HepG2 (cell line): ENCODE measurements at regions not wholly inside any gene's neighbourhood (a gene's known extent, or its start where the extent isn't known, plus 50 kb on each side); places are given as distances from the start of the nearest gene placed in this dataset.

Source experiments
- CTCF ChIP-seq: sonication (generic); formaldehyde crosslinking; IDR thresholded peaks from 2 replicates; pipeline ENCODE4 v1.5.0; 2020; ENCODE audit warnings: mild to moderate bottlenecking, missing genetic modification reagents, moderate library complexity
- EP300 ChIP-seq, 3 experiments: sonication (generic) in 1 of 3; formaldehyde crosslinking in 1 of 3; IDR thresholded peaks; 2 replicates each; pipeline versions ENCODE4 v1.5.1 to v1.6.1; 2011 to 2020; ENCODE audit warnings: low read depth in 2 of 3, low read length in 2 of 3, borderline replicate concordance in 1 of 3, improper control_type of control experiment in 1 of 3, mild to moderate bottlenecking in 1 of 3, missing genetic modification reagents in 1 of 3, moderate library complexity in 1 of 3
- HDAC6 ChIP-seq: fragments of 200-600 bp; sonication (generic); IDR thresholded peaks from 2 replicates; pipeline ENCODE4 v1.7.0; 2017; ENCODE audit warnings: mild to moderate bottlenecking, antibody characterized with exemption, low read length, low read depth
- NFKB2 ChIP-seq: sonication (generic); formaldehyde crosslinking; IDR thresholded peaks from 2 replicates; pipeline ENCODE4 v1.4.0; 2020; ENCODE audit warnings: missing genetic modification reagents, borderline replicate concordance
- PHF8 ChIP-seq: sonication (generic); formaldehyde crosslinking; IDR thresholded peaks from 2 replicates; pipeline ENCODE4 v1.5.0; 2020; ENCODE audit warnings: missing genetic modification reagents
- RELA ChIP-seq: sonication (generic); formaldehyde crosslinking; IDR thresholded peaks from 2 replicates; pipeline ENCODE4 v1.4.0; 2020; ENCODE audit warnings: missing genetic modification reagents
- ZBTB1 ChIP-seq: sonication (generic); formaldehyde crosslinking; IDR thresholded peaks from 2 replicates; pipeline ENCODE4 v1.4.0; 2020; ENCODE audit warnings: missing genetic modification reagents, borderline replicate concordance
- ZNF292 ChIP-seq: sonication (generic); formaldehyde crosslinking; IDR thresholded peaks from 2 replicates; pipeline ENCODE4 v1.8.1; 2022; ENCODE audit warnings: mild to moderate bottlenecking, low read depth, missing genetic modification reagents, borderline replicate concordance
- ZNF589 ChIP-seq: sonication (generic); formaldehyde crosslinking; conservative IDR thresholded peaks from 2 replicates; pipeline ENCODE4 v1.8.0; 2022; ENCODE audit warnings: mild to moderate bottlenecking, moderate library complexity, missing genetic modification reagents
- TF ChIP-seq, protein P1 (sequence below): sonication (generic); formaldehyde crosslinking; IDR thresholded peaks from 2 replicates; pipeline ENCODE4 v1.5.0; 2020; ENCODE audit warnings: mild to moderate bottlenecking, missing genetic modification reagents, borderline replicate concordance
- TF ChIP-seq, protein P2 (sequence below): sonication (generic); formaldehyde crosslinking; IDR thresholded peaks from 2 replicates; pipeline ENCODE4 v1.9.0; 2021; ENCODE audit warnings: missing genetic modification reagents, borderline replicate concordance

DNA sequence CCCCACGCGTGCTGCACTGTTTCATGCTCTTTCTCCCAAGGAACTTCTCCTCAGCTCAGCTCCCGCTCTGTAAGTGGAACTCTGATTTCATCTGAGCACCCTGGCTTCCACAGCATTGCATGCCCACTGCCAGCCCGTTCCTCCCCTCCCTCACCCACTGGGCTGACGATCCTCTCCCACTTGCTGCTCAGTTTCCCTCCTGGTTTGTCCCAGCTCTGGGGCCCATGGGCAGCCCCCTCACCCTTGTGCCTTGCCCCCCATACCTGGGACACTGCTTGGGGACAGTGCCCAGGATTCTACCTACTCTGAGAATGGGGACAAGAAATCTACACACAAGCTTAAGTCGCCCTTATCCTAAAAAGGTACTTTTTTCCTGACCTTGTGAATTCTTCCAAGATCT is 115.9 kb upstream of the C1QTNF9B start:
- TF ChIP-seq, protein P1, sequence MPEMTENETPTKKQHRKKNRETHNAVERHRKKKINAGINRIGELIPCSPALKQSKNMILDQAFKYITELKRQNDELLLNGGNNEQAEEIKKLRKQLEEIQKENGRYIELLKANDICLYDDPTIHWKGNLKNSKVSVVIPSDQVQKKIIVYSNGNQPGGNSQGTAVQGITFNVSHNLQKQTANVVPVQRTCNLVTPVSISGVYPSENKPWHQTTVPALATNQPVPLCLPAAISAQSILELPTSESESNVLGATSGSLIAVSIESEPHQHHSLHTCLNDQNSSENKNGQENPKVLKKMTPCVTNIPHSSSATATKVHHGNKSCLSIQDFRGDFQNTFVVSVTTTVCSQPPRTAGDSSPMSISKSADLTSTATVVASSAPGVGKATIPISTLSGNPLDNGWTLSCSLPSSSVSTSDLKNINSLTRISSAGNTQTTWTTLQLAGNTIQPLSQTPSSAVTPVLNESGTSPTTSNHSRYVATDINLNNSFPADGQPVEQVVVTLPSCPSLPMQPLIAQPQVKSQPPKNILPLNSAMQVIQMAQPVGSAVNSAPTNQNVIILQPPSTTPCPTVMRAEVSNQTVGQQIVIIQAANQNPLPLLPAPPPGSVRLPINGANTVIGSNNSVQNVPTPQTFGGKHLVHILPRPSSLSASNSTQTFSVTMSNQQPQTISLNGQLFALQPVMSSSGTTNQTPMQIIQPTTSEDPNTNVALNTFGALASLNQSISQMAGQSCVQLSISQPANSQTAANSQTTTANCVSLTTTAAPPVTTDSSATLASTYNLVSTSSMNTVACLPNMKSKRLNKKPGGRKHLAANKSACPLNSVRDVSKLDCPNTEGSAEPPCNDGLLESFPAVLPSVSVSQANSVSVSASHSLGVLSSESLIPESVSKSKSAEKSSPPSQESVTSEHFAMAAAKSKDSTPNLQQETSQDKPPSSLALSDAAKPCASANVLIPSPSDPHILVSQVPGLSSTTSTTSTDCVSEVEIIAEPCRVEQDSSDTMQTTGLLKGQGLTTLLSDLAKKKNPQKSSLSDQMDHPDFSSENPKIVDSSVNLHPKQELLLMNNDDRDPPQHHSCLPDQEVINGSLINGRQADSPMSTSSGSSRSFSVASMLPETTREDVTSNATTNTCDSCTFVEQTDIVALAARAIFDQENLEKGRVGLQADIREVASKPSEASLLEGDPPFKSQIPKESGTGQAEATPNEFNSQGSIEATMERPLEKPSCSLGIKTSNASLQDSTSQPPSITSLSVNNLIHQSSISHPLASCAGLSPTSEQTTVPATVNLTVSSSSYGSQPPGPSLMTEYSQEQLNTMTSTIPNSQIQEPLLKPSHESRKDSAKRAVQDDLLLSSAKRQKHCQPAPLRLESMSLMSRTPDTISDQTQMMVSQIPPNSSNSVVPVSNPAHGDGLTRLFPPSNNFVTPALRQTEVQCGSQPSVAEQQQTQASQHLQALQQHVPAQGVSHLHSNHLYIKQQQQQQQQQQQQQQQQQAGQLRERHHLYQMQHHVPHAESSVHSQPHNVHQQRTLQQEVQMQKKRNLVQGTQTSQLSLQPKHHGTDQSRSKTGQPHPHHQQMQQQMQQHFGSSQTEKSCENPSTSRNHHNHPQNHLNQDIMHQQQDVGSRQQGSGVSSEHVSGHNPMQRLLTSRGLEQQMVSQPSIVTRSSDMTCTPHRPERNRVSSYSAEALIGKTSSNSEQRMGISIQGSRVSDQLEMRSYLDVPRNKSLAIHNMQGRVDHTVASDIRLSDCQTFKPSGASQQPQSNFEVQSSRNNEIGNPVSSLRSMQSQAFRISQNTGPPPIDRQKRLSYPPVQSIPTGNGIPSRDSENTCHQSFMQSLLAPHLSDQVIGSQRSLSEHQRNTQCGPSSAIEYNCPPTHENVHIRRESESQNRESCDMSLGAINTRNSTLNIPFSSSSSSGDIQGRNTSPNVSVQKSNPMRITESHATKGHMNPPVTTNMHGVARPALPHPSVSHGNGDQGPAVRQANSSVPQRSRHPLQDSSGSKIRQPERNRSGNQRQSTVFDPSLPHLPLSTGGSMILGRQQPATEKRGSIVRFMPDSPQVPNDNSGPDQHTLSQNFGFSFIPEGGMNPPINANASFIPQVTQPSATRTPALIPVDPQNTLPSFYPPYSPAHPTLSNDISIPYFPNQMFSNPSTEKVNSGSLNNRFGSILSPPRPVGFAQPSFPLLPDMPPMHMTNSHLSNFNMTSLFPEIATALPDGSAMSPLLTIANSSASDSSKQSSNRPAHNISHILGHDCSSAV: no peak
- TF ChIP-seq EP300 (IDR thresholded peaks at IDR 0.05; ENCODE audit: low read depth in 2 of 2, low read length in 2 of 2) (no peak), EP300 (CRISPR knock-in tag; IDR thresholded peaks at IDR 0.05; ENCODE audit: borderline replicate concordance) (no peak), ZNF292 (no peak), NFKB2 (CRISPR knock-in tag) (no peak), ZNF589 (CRISPR knock-in tag) (no peak), PHF8 (CRISPR knock-in tag) (no peak), RELA (no peak), CTCF (no peak), HDAC6 (no peak), ZBTB1 (CRISPR knock-in tag) (no peak)
- TF ChIP-seq, protein P2, sequence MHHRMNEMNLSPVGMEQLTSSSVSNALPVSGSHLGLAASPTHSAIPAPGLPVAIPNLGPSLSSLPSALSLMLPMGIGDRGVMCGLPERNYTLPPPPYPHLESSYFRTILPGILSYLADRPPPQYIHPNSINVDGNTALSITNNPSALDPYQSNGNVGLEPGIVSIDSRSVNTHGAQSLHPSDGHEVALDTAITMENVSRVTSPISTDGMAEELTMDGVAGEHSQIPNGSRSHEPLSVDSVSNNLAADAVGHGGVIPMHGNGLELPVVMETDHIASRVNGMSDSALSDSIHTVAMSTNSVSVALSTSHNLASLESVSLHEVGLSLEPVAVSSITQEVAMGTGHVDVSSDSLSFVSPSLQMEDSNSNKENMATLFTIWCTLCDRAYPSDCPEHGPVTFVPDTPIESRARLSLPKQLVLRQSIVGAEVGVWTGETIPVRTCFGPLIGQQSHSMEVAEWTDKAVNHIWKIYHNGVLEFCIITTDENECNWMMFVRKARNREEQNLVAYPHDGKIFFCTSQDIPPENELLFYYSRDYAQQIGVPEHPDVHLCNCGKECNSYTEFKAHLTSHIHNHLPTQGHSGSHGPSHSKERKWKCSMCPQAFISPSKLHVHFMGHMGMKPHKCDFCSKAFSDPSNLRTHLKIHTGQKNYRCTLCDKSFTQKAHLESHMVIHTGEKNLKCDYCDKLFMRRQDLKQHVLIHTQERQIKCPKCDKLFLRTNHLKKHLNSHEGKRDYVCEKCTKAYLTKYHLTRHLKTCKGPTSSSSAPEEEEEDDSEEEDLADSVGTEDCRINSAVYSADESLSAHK: no peak
